ENCODE measurements at regions not wholly inside any gene's neighbourhood (a gene's known extent, or its start where the extent isn't known, plus 50 kb on each side); places are given as distances from the start of the nearest gene placed in this dataset.

GRCh38 chr6:16950825-16951495, 150.9 kb upstream of the STMND1 start (continued):
- TF ChIP-seq ZBTB33 (IDR thresholded peaks at IDR 0.05) (no peak), EP300 (IDR thresholded peaks at IDR 0.05; ENCODE audit: borderline replicate concordance in 1 of 2, control insufficient read depth in 1 of 2, low read depth in 2 of 2, low read length in 2 of 2) (no peak), RBBP5 (conservative IDR thresholded peaks at IDR 0.05) (no peak), ZBTB4 (CRISPR knock-in tag; IDR thresholded peaks at IDR 0.05) (no peak), SUPT20H (IDR thresholded peaks at IDR 0.05; ENCODE audit: borderline replicate concordance, control insufficient read depth, low read depth, low read length) (no peak), RUNX3 (IDR thresholded peaks at IDR 0.05; ENCODE audit: low read length) (peak; percentile 50), STAT1 (conservative IDR thresholded peaks at IDR 0.05) (no peak), MYB (IDR thresholded peaks at IDR 0.05; ENCODE audit: borderline replicate concordance, low read depth, low read length) (no peak), LARP7 (IDR thresholded peaks at IDR 0.05) (no peak), ZNF217 (IDR thresholded peaks at IDR 0.05) (no peak)
